GM19463 (cell line): ENCODE measurements at regions not wholly inside any gene's neighbourhood (a gene's known extent, or its start where the extent isn't known, plus 50 kb on each side); places are given as distances from the start of the nearest gene placed in this dataset.
"Not testable (repeated sequence)": the region's sequence is repeated elsewhere in the genome, so short reads cannot be mapped to it uniquely, and the experiment has no call there.

Experiments used
- ATAC-seq: cut with Tn5 transposase; IDR thresholded peaks from one replicate; pipeline ENCODE4 v1.9.1; 2021; ENCODE audit warnings: mild to moderate bottlenecking, moderate library complexity; ENCODE audit not compliant: unreplicated experiment

DNA sequence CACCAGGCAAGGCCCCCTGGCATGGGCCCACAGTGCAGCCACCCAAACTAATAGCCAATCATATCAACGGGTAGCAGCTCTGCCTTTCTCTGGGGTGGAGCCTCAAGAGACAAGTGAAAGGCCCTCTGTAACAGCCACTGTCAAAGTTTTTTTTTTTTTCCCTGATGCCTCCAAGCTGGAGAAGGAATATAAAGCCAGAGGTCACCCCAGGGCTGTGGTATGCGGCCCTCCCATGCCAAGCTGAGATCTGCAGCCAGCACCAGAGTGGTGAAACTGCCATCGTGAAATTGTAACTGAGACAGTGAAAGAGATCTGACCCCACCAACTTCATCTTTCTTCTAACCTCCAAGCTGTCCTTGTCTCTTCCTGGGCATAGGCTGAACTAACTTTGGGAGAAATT is 407.0 kb downstream of the KLHL4 start:
- no peak for ATAC-seq

DNA sequence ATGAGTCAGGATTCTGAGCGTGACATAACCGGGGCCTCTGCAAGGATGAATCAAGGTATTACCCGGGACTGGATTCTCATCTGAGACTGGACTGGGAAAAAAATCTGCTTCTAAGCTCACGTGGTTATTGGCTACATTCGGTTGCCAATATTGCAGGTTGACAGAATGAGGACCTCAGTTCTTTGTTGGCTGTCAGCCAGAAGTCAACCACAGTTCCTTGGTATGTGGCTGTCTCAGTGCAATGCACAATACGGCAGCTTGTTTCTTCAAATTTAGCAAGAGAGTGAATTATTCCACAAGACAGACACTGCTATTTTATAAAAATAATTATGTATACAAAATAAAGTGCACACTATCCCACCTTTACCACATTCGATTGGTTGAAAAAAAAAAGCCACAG is 424.2 kb downstream of the KLHL4 start:
- no peak for ATAC-seq

DNA sequence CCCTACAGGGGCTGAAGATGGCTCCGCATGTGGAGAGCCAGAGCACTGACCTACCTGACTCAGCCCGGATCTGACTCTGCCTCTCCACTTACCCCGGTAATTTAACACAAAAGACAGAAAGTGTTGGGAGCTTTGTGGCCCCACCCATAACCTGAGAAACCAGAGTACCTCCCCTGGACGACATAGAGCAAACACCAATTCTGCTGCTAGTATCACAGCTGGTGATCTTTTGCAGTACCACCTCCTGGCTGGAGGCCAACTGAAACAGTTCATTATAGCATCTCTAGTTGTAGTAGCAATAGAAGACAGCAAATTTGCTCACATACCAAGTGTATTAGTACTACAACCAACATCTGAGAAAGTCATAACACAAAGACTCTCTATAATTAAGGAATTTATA is 443.9 kb downstream of the KLHL4 start:
- ATAC-seq, result no peak

DNA sequence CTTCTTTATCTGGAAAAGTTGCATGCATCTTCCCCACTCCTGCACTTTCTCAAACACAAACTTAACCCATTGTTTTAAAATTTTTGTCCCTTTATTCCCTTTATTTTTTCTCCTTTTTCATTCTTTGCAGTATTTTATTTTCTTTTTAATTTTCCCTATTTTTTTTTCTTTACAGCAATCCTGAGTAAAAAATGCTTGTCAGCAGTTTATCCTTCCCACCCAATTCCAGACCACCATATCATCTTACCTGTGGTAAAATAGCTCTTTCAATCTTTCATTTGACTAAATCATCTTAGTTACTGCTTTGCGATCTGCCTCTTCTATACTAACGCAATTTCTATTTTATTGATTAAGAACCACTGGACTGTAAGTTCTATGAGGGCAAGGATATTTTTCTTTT is 450.5 kb downstream of the KLHL4 start:
- no peak for ATAC-seq

DNA sequence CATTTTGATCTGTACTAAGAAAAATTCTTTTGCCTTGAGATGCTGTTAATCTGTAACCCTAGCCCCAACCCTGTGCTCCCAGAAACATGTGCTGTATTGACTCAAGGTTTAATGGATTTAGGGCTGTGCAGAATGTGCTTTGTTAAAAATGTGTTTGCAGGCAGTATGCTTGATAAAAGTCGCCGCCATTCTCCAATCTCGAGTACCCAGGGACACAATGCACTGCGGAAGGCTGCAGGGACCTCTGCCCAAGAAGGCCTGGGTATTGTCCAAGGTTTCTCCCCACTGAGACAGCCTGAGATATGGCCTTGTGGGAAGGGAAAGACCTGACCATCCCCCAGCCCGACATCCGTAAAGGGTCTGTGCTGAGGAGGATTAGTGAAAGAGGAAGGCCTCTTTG is 454.5 kb downstream of the KLHL4 start:
- not testable (repeated sequence) for ATAC-seq

DNA sequence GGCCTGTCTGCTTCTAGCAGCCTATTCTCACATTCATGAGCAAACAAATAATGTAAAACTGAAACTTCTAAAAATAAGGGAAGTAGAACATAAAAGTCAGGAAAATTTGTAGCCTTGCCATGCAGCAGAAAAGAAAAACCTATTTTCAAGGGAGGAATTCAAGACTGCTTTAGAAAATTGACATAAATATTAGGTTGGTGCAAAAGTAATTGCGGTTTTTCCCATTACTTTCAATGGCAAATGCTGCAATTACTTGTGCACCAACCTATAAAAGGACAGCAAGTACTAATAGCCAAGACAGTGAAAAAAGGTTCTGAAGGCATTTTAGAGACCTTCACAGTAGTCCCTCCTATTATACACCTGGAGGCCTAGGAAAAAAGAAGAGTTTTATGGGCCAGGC is 457.8 kb downstream of the KLHL4 start:
- no peak for ATAC-seq

DNA sequence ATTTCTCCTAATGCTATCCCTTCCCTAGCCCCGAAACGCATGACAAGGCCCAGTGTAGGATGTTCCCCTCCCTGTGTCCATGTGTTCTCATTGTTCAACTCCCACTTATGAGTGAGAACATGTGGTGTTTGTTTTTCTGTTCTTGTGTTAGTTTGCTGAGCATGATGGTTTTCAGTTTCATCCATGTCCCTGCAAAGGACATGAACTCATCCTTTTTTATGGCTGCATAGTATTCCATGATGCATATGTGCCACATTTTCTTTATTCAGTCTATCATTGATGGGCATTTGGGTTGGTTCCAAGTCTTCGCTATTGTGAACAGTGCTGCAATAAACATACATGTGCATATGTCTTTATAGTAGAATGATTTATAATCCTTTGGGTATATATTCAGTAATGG is 490.3 kb downstream of the KLHL4 start:
- ATAC-seq, result not testable (repeated sequence)

DNA sequence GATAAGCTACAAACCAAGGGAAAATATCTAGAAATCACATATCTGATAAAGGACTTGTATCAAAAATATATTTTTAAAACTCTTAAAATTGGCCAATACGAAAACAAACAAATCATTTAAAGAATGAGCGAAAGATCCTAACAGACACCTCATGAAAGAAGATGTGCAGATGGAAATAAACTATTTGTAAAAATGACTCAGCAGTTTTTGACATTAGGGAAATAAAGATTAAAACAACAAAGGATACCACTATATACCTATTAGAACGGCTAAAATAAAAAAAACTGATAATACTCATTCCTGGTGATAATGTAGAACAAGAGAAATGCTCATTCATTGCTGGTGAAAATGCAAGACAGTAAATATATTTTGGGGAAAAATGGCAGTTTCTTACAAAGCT is 506.4 kb downstream of the KLHL4 start:
- no peak for ATAC-seq

DNA sequence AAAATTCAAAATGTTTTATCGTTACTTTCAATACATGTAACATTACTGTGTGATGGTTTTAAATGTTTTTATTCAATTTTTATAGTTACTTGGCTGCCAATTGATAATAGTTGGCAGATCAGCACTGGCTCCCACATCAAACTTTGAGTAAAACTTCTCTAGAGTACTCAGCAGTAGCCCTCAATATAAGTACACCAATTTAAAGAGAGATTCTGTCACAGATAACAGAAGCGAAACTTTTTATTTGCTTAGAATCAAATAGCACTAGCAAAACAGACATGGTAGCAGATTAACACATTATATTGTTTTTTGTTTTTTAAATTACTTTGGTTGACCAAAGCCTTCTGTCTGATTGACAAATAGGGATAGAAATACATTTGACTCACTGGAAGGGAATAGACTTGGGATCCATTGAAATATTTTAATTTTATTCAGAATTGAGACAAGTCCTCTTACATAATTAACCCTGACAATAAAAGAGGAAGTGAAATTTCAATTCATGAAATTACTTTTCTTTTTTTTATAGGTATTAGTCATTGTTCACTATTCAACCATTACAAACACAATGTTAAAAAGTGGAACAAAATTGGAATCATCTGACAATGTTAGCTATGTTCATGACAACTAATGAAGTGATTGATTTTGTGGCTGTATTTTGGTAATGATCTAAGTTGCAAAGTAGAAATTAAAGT is 554.9 kb downstream of the KLHL4 start:
- ATAC-seq, result no peak

DNA sequence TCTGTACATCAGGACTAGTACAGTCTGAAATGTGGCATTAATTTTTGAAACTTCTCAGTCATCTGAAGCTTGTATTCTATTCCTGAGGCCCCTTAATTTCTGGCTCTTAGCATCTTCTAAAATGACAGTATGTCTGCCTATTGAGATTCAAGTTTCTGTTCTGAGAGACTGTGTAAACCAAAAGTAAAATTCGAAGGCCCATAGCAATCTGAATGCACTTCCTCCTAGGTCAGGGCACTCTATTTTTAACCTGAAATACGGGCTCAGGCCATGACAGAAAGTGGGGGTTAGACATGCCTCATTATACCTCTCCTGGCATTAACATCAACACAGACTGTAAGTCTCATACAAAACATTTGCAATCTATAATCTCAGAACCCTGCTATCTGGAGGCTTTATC is 584.4 kb downstream of the KLHL4 start:
- no peak for ATAC-seq

DNA sequence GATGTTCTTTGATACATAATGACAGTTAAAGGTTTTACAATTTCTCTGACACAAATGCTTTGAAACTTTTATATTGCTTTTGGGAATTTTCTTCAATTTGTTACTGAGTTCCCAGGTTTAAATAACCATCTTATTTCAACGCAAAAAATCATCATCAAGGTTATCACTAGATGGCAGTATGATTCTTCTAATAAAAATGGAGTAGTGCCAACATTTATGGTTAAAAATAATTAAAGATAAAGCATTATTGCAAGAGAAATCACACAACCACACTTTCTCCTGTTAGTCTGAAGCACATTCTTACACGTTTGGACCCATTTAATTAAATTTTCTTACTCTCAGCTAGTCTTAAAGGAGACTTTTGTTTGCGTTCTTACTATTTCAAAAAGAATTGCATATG is 611.3 kb upstream of the CPXCR1 start:
- ATAC-seq, result no peak

DNA sequence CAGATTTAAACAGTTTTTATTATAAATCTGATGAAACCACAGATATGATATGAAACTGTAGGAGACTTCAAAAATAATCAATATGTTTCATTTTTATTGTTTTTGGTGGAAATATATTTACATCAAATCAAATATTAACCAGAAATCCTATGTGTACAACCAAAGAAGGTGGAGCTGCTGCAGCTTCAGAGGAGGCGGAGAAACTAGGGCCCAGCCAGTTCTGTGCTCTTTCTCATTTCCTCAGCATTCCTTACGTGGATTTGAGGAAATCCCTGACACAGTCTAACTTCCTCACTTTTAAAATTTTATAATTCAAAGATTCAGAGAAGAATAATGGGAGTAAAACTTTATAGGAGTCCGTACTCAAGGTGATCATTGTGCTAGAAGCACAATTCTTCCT is 610.7 kb upstream of the CPXCR1 start:
- ATAC-seq, result no peak

DNA sequence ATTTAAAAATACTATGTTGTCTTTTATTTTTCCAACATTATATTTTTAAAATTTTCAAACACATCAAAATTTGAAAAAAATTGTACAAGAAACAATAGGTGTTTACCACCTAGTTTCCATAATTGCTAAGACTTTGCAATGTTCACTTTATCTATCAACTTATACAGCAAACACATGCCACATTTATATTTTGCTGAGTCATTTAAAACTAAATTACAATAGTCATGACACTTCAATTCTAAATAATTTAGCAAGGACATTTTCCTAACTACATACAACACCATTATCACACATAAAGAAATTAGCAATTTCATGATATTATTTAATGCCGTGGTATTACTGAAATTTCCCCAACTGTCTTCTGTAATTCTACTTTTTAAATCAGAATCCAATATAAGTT is 600.4 kb upstream of the CPXCR1 start:
- no peak for ATAC-seq

DNA sequence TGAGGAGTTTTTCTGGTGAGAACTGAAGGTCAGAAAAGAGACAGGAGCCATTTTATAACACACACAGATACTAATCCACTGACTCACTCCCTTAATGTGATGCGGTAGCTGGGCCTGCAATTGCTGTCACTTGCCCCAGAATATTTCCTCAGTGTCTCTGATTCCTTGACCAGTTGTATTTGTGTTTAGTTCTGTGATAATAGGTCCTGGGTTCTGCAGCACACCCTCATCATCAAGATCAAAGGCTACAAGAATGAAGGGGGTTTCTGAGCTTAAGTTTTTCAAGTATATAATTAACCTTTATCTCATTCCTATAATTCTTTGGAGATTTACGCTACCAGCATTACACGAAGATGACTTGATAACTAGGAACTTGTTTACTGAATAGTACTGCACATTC is 576.5 kb upstream of the CPXCR1 start:
- ATAC-seq, result no peak

DNA sequence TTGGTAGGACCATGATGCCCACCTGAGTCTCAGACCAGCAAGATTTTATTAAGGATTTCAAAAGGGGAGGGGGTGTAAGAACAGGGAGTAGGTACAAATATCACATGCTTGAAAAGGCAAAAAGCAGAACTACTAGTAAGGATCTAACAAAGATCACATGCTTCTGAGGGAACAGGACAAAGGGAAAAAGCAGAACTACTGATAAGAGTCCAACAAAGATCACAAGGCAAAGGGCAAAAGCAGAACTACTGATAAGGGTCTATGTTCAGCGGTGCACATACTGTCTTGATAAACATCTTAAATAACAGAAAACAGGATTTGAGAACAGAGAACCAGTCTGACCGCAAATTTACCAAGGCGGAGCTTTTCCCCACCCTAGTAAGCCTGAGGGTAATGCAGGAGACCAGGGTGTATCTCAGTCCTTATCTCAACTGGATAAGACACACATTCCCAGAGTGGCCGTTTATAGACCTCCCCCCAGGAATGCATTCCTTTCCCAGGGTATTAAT is 573.0 kb upstream of the CPXCR1 start:
- ATAC-seq, result not testable (repeated sequence)

DNA sequence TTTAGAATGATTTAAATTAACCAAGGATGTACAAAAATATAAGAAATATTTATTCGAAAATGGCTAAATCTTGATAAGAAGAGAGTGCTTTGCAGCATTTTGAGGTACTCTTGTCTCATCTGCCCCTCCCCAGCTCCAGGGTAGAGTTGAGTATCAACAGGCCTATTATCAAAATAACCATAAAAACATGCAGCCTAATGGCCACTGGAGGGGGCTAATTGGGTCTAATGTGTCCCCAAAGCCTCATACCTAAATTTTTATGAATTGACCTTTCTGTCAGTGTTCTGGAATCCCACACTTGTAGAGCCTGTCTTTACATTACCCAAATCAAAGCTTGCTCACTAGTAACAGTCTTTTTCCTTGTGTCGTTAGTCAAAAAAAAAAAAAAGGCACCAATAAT is 544.9 kb upstream of the CPXCR1 start:
- no peak for ATAC-seq

DNA sequence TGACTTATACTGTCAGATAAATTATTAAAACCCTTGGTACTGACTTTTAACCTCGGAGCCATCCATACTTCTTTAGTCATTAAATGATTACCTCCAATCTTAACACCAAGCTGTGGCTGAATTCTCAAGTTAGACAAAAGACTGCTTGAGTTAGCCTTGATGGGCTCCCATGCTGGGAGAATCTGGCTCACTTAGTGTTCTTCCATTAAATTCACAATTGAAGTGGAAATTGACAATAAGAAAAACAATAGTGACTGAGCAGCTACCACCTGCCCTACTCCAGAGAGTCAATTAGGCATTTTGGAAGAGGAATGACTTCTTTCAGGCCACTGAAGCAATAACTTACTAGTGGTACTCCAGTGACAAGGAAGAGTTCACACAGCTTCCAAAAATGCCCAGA is 503.0 kb upstream of the CPXCR1 start:
- no peak for ATAC-seq

DNA sequence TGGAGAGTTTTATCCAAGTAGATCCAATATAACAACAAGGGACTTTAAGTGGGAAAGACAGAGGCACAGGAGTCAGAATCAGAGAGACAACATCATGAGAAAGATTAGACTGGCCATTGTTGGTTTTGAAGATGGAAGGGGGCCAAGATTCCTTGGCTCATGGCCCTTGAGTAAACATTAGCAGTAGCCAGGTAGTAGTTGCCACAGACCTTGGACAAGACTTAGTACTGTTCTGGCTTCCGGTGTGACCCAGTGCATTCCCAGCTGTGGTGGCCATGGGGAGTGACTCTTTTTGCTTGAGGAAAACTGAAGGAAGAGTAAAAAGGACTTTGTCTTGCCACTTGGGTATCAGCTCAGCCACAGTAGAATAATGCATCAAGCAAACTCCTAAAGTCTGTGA is 462.2 kb upstream of the CPXCR1 start:
- ATAC-seq, result no peak

DNA sequence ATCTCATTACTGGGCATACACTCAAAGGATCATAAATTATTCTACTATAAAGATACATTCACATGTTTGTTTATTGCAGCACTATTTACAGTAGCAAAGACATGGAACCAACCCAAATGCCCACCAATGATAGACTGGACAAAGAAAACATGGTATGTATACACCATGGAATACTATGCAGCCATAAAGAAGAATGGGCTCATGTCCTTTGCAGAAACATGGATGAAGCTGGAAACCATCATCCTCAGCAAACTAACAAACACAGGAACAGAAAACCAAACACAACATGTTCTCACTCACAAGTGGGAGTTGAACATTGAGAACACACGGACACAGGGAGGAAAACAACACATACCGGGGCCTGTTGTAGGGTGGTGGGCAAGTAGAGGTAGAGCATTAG is 433.1 kb upstream of the CPXCR1 start:
- not testable (repeated sequence) for ATAC-seq

DNA sequence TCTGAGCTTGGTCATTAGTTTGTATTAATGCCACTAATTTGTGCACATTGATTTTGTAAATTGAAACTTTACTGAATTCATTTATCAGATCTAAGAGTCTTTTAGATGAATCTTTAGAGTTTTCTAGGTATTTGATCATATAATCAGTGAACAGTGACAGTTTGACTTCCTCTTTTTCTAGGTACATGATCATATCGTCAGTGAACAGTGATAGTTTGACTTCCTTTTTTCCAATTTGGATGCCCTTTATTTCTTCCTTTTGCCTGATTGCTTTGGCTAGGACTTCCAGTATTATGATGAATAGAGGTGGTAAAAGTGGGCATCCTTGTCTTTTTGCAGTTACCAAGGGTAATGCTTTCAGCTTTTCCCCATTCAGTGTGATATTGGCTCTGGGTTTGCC is 421.4 kb upstream of the CPXCR1 start:
- ATAC-seq, result no peak

DNA sequence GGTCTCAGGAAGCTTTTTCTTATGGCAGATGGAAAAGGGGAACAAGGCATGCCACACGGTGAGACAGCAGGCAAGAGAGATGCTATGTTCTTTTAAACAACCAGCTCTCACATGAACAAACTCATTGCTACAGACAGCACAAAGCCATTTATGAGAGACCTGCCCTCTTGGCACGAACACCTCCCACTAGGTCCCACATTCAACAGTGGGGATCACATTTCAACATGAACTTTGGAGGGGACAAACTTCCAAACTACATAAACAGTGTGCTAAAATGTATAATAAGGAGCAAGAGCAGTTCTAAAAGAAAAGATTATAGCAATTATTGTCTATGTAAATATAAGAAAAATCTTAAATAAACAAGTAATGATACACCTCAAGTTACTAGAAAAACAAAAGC is 391.8 kb upstream of the CPXCR1 start:
- no peak for ATAC-seq

DNA sequence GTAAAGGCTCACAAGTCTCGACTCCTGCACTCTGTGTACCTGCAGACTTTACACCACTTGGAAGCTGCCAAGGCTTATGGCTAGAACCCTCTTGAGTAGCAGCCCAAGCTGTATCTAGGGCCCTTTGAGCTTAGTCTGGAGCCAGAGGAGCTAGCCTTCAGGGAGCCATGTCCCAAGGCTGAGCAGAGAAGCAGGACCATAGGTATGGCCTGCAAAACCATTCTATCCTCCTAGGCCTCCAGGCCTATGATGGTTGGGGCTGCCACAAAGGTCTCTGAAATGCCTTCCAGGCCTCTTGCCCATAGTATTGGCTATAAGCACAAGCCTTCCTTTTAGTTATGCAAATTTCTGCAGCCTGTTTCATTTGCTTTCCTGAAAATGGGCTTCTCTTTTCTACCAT is 380.7 kb upstream of the CPXCR1 start:
- ATAC-seq, result no peak

DNA sequence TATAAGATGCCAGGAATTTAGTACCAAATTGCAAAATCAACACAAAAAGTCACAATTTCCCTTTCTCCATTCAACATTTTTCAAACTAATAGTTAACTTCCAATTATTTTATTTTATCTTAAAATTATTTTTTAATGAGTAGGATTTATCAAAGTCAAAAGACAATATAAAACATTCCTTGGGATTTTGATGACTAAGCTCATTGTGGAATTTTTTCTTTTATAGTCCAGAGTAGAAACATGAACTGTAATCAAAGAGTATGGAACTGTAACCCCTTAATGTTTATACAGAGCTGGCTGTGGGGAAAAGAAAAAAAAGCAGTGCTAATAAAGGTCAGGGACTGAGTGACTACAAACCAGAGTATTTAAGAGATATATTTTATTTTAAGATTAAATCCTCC is 368.6 kb upstream of the CPXCR1 start:
- ATAC-seq, result no peak
